Neural progenitor cell (in vitro differentiated cells): ENCODE measurements at regions not wholly inside any gene's neighbourhood (a gene's known extent, or its start where the extent isn't known, plus 50 kb on each side); places are given as distances from the start of the nearest gene placed in this dataset.
"Not testable (repeated sequence)": the region's sequence is repeated elsewhere in the genome, so short reads cannot be mapped to it uniquely, and the experiment has no call there.

Experiments used
- DNase-seq: peaks from one replicate; pipeline ENCODE4 v3.0.0-alpha.2; 2016; ENCODE audit warnings: low spot score
- H2AFZ ChIP-seq: fragments of 200-600 bp; sonication (generic); replicated peaks from 2 replicates; pipeline ENCODE4 v1.6.1; 2016; ENCODE audit warnings: antibody characterized with exemption
- H3F3A ChIP-seq: fragments of 200-600 bp; sonication (generic); 2 replicates; pipeline ENCODE4 v1.6.1; 2016; ENCODE audit warnings: antibody characterized with exemption, low read depth
- H3K27ac ChIP-seq: fragments of 200-600 bp; sonication (generic); 2 replicates; pipeline ENCODE4 v1.5.1; 2016; ENCODE audit warnings: mild to moderate bottlenecking
- H3K27me3 ChIP-seq: fragments of 200-600 bp; sonication (generic); 2 replicates; pipeline ENCODE4 v1.6.1; 2016; ENCODE audit warnings: mild to moderate bottlenecking, moderate library complexity
- H3K36me3 ChIP-seq: fragments of 200-600 bp; sonication (generic); 2 replicates; pipeline ENCODE4 v1.5.1; 2016
- H3K4me1 ChIP-seq: fragments of 200-600 bp; sonication (generic); 2 replicates; pipeline ENCODE4 v1.6.1; 2016; ENCODE audit warnings: mixed run types
- H3K4me2 ChIP-seq: fragments of 200-600 bp; sonication (generic); 2 replicates; pipeline ENCODE4 v1.6.1; 2016
- H3K4me3 ChIP-seq: fragments of 200-600 bp; sonication (generic); 2 replicates; pipeline ENCODE4 v1.5.1; 2016
- H3K79me2 ChIP-seq: fragments of 200-600 bp; sonication (generic); 2 replicates; pipeline ENCODE4 v1.6.1; 2016; ENCODE audit warnings: low read depth
- H3K9ac ChIP-seq: fragments of 200-600 bp; sonication (generic); 2 replicates; pipeline ENCODE4 v1.6.1; 2016
- H3K9me3 ChIP-seq: fragments of 200-600 bp; sonication (generic); 2 replicates; pipeline ENCODE4 v1.5.1; 2016; ENCODE audit warnings: low read depth
- H4K20me1 ChIP-seq: fragments of 200-600 bp; sonication (generic); 2 replicates; pipeline ENCODE4 v1.6.1; 2016; ENCODE audit warnings: low read depth
- H3K27ac Mint-ChIP-seq: 3 replicates; pipeline ENCODE4 v1.8.0; 2021; ENCODE audit warnings: mixed read lengths
- H3K27me3 Mint-ChIP-seq: 2 replicates; pipeline ENCODE4 v1.8.0; 2022; ENCODE audit warnings: low read depth, mild to moderate bottlenecking, inconsistent platforms, moderate library complexity, mixed read lengths; ENCODE audit not compliant: insufficient read depth
- H3K36me3 Mint-ChIP-seq: 3 replicates; pipeline ENCODE4 v1.8.0; 2021; ENCODE audit warnings: mixed read lengths
- H3K4me1 Mint-ChIP-seq: 3 replicates; pipeline ENCODE4 v1.8.0; 2021; ENCODE audit warnings: mixed read lengths
- H3K4me3 Mint-ChIP-seq: 3 replicates; pipeline ENCODE4 v1.8.0; 2021; ENCODE audit warnings: mild to moderate bottlenecking, moderate library complexity, mixed read lengths
- H3K9me3 Mint-ChIP-seq: 3 replicates; pipeline ENCODE4 v1.8.0; 2020; ENCODE audit warnings: mixed read lengths

DNA sequence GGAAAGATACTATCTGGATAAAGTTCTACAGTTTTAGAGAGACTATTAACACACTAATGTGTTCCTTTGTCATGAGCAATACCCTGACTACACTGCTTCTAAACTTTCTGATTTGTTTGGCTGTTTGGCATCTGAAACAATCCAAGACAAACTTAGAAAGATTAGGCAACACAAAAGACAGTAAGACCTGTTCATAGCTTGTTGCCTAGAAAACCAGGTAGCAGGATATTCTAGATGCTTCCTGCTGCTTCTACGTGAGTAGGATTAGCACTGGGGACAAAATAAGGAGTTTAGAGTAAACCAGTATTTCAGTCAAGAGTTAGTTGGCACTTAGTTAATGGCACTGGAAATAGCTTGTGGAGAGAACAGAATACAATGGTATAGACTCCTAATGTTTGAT is 256.5 kb downstream of the ZNF37A start:
- H3K9me3 ChIP-seq, H3K79me2 ChIP-seq, H3K9me3 Mint-ChIP-seq, H3K27me3 ChIP-seq, H3K4me3 ChIP-seq, H3K4me1 ChIP-seq, H4K20me1 ChIP-seq, H3K27ac ChIP-seq, H3K36me3 Mint-ChIP-seq, H3K4me2 ChIP-seq, H3K27ac Mint-ChIP-seq, H3K4me3 Mint-ChIP-seq, H3K9ac ChIP-seq, H2AFZ ChIP-seq, H3K27me3 Mint-ChIP-seq, H3F3A ChIP-seq, H3K36me3 ChIP-seq, H3K4me1 Mint-ChIP-seq, DNase-seq: not testable (repeated sequence)

DNA sequence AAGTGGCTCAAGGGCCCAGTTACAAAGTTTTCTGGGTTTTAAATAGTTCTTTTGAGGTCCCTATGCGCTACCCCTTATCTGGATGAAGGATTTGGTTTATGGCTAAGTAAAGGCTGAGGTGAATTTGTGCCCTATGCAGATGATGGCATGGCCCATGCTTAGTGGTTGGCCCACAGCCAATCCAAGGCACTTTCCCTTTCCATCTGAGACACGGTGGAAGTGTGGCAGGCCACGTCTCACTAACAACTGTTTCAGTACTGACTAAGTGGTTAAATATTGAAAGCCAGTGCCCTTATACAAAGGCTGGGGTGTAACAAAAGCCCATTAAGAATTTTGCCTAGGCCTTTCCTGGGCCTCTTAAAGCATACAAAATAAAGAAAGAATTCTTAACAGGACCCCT is 260.3 kb downstream of the ZNF37A start:
- H3K9me3 Mint-ChIP-seq, H3K4me1 Mint-ChIP-seq, H3K9ac ChIP-seq: not testable (repeated sequence)

DNA sequence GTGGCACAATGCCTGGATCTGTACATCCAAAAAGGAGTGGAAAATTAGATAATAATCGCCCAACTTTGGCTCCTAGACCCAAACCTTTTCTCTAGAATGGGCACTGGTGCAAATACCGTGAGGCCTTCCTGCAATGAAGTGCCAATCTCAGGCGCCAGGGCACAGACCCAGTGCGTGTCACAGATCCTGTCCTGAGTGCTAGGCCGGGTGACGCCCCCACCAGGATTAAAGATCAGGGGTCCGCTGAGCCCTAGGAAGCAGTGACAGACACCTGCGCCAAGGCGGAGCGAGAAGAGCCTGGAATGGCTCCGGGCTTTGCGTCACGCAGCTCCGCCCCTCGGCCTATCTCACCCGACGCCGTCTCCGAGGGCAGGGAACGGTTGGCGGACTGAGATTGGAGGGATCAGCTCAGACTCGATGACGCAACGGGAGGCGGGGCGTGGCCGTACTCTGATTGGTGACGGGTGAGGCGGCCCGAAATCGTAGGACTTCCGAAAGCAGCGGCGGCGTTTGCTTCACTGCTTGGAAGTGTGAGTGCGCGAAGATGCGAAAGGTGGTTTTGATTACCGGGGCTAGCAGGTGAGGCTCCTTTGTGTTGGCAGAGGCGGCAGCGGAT is 261.9 kb downstream of the ZNF37A start:
- not testable (repeated sequence) for H3K36me3 Mint-ChIP-seq, H3K4me1 ChIP-seq, H3K4me3 ChIP-seq, H3F3A ChIP-seq, H3K27ac Mint-ChIP-seq, H3K9ac ChIP-seq, H2AFZ ChIP-seq, H3K4me2 ChIP-seq, H3K27me3 Mint-ChIP-seq, H3K79me2 ChIP-seq, H3K27ac ChIP-seq, H3K4me1 Mint-ChIP-seq, H3K36me3 ChIP-seq, H3K9me3 ChIP-seq, H4K20me1 ChIP-seq, H3K9me3 Mint-ChIP-seq, H3K27me3 ChIP-seq
- peak overlapping the region; percentile 90 for H3K4me3 Mint-ChIP-seq
- DNase-seq = peak; percentile 78

More for the DNA sequence above, 260.3 kb downstream of the ZNF37A start:
- H3K36me3 ChIP-seq, H3K27me3 Mint-ChIP-seq, H3K27ac Mint-ChIP-seq, H3K27ac ChIP-seq, H3K4me1 ChIP-seq, H3K79me2 ChIP-seq, H3K4me3 ChIP-seq, DNase-seq, H3K4me2 ChIP-seq, H3K36me3 Mint-ChIP-seq, H3F3A ChIP-seq, H3K27me3 ChIP-seq, H2AFZ ChIP-seq, H3K4me3 Mint-ChIP-seq, H4K20me1 ChIP-seq, H3K9me3 ChIP-seq: not testable (repeated sequence)

DNA sequence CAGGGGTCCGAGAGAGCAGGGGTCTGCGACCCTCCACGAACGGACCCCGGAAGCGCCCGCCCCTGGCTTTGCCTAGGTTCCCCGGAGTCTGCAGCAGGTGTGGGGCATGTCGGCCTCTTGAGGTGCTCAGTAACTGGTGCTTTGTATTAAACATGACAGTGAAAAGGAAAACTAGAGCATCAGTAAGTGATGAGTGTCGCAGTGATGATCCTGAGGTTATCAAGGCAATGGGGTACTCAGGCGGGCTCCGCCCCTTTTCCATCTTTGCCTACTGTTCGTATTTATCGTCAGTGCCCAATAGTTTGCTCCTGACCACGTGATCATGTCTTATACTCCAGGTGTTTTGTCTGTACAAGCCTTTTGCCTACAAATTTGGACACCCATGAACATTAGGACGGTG is 262.4 kb downstream of the ZNF37A start:
- not testable (repeated sequence) for H3K4me2 ChIP-seq, H3K4me3 ChIP-seq, H3K79me2 ChIP-seq, H3K9me3 ChIP-seq, H3K9me3 Mint-ChIP-seq, H3K4me1 ChIP-seq, H2AFZ ChIP-seq, H3K36me3 Mint-ChIP-seq, H3K27me3 Mint-ChIP-seq, DNase-seq, H3K27ac Mint-ChIP-seq, H3K27ac ChIP-seq, H3K36me3 ChIP-seq, H4K20me1 ChIP-seq, H3K27me3 ChIP-seq, H3F3A ChIP-seq, H3K4me1 Mint-ChIP-seq, H3K9ac ChIP-seq
- peak overlapping the region; percentile 90 for H3K4me3 Mint-ChIP-seq

DNA sequence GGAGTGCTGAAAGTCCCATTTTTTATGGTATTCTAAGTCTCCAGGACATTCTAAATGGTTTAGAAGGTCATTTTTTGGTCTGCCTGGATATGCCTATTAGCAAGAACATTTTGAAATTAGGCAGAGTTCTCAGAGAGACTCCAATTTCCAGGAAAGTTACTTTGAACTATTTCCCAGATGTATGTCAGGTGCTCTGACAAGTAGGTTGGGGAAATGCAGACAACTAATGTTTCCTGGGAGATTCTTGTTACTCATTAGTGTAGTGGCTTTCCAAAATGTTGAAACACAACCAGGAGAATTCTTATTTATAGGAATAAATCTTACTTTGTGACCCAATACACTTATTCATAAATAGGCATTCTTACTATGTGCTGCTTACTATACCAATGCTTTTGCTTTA is 268.4 kb downstream of the ZNF37A start:
- H3K9me3 Mint-ChIP-seq, H3K9ac ChIP-seq, H3K4me3 ChIP-seq, H3K4me2 ChIP-seq, H3K27me3 Mint-ChIP-seq, H3F3A ChIP-seq, DNase-seq, H3K9me3 ChIP-seq, H3K36me3 ChIP-seq, H3K27ac Mint-ChIP-seq, H3K79me2 ChIP-seq, H3K27me3 ChIP-seq, H3K4me3 Mint-ChIP-seq, H3K27ac ChIP-seq, H3K4me1 ChIP-seq, H3K4me1 Mint-ChIP-seq, H2AFZ ChIP-seq, H4K20me1 ChIP-seq: not testable (repeated sequence)
- H3K36me3 Mint-ChIP-seq = peaks cover 24% of the 10 kb centered on the region

DNA sequence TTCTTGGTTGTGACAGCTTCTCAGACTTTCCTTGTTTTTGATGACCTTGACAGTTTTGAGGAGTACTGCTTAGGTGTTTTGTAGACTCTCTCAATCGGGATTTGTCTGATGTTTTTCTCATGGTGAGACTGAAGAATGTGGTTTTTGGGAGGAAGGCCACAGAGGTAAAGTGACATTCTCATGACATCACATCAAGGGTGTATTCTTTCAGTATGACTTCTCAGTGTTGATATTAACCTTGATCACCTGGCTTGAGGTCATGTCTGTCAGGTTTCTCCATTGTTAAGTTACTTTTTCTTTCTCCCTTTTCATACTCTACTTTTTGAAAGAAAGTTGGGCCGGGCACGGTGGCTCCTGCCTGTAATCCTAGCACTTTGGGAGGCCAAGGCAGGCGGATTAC is 269.9 kb downstream of the ZNF37A start:
- H3K36me3 Mint-ChIP-seq = peaks cover 23% of the 10 kb centered on the region
- not testable (repeated sequence) for H3F3A ChIP-seq, H3K27ac ChIP-seq, H3K36me3 ChIP-seq, H3K9me3 ChIP-seq, H3K4me1 Mint-ChIP-seq, H2AFZ ChIP-seq, H3K9me3 Mint-ChIP-seq, H3K79me2 ChIP-seq, H3K27me3 ChIP-seq, H3K9ac ChIP-seq, H3K4me2 ChIP-seq, H3K4me3 Mint-ChIP-seq, H3K4me1 ChIP-seq, H3K27ac Mint-ChIP-seq, DNase-seq, H4K20me1 ChIP-seq, H3K4me3 ChIP-seq, H3K27me3 Mint-ChIP-seq

DNA sequence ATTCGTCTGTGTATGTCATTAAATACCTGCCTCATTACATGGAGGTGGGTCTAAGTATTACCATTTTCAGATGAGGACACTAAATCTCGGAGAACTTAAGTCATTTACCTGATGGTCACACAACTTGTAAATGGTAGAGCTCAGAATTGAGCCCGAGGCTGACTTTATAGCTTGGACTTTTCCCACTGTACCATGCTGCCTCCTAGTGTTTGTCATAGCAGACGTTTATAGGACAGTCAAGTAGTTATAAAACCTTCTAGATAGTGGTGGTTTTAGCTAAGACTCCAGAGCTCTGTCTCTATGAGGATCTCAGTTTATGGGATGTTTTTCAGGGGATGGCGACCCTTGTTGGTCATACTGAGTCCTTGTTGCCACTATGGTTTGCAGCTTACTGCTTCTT is 271.8 kb downstream of the ZNF37A start:
- not testable (repeated sequence) for H3K9ac ChIP-seq, H4K20me1 ChIP-seq, H3K4me3 Mint-ChIP-seq, H3K79me2 ChIP-seq, H3K4me1 Mint-ChIP-seq, H3K36me3 ChIP-seq, H3F3A ChIP-seq, H3K27ac ChIP-seq, H2AFZ ChIP-seq, H3K4me3 ChIP-seq, H3K27me3 ChIP-seq, H3K9me3 Mint-ChIP-seq, H3K9me3 ChIP-seq, DNase-seq, H3K4me2 ChIP-seq, H3K27me3 Mint-ChIP-seq, H3K4me1 ChIP-seq, H3K27ac Mint-ChIP-seq
- H3K36me3 Mint-ChIP-seq = peaks cover 25% of the 10 kb centered on the region

DNA sequence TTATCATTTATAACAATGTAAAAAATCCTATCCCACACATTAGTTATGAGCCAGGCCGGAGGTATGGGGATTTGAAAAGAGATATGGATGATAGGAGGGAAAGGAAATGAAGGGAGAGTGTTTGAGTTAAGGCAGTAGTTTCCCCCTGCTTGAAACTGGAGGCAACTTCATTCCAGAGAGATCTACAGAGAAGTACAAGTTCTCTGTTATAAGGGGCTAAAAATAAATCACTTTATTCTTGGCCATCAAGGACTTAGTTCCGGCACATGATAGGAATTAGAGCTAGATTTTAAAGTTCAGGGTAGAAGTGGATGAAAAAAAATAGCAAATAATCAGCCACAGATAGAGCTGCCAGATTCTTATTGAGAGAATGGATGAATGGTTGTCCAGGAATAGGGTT is 289.7 kb downstream of the ZNF37A start:
- not testable (repeated sequence) for H3K27ac Mint-ChIP-seq, H3K4me1 ChIP-seq, H3K27me3 ChIP-seq, H3K4me3 ChIP-seq, H3K9me3 Mint-ChIP-seq, H3F3A ChIP-seq, H3K36me3 ChIP-seq, H3K79me2 ChIP-seq, H3K36me3 Mint-ChIP-seq, H3K27ac ChIP-seq, H3K9me3 ChIP-seq, H3K4me3 Mint-ChIP-seq, H2AFZ ChIP-seq, DNase-seq, H3K4me1 Mint-ChIP-seq, H3K27me3 Mint-ChIP-seq, H3K9ac ChIP-seq, H3K4me2 ChIP-seq, H4K20me1 ChIP-seq
